Liver (tissue), 8 donors: ENCODE measurements at regions not wholly inside any gene's neighbourhood (a gene's known extent, or its start where the extent isn't known, plus 50 kb on each side); places are given as distances from the start of the nearest gene placed in this dataset.

Source experiments
- DNase-seq: peaks from one replicate; pipeline ENCODE4 v3.0.0-alpha.2; 2017; ENCODE audit warnings: low spot score
- H3K27ac ChIP-seq, 2 donors: one replicate each; pipeline ENCODE4 v1.7.0; 2013; ENCODE audit warnings: inconsistent platforms in 2 of 2, low read length in 2 of 2, control low read depth in 1 of 2, low read depth in 1 of 2, mild to moderate bottlenecking in 1 of 2
- H3K27me3 ChIP-seq, 4 donors: one replicate each; pipeline versions ENCODE4 v1.6.1 to v1.7.0; 2013; ENCODE audit warnings: low read length in 3 of 4, inconsistent platforms in 1 of 4, mild to moderate bottlenecking in 1 of 4, moderate library complexity in 1 of 4; ENCODE audit not compliant: control insufficient read depth in 4 of 4, insufficient read depth in 4 of 4
- H3K36me3 ChIP-seq, 4 donors: one replicate each; pipeline versions ENCODE4 v1.6.1 to v1.7.0; 2013; ENCODE audit warnings: low read length in 3 of 4, mild to moderate bottlenecking in 3 of 4, low read depth in 1 of 4, moderate library complexity in 1 of 4; ENCODE audit not compliant: control insufficient read depth in 4 of 4, insufficient read depth in 3 of 4
- H3K4me1 ChIP-seq, 4 donors: one replicate each; pipeline versions ENCODE4 v1.6.1 to v1.7.0; 2013; ENCODE audit warnings: low read length in 3 of 4, mild to moderate bottlenecking in 3 of 4, moderate library complexity in 1 of 4; ENCODE audit not compliant: control insufficient read depth in 4 of 4, insufficient read depth in 4 of 4
- H3K4me3 ChIP-seq, 3 donors: one replicate each; pipeline versions ENCODE4 v1.6.1 to v1.7.0; 2013; ENCODE audit warnings: low read length in 3 of 3, control low read depth in 1 of 3, low read depth in 1 of 3, mild to moderate bottlenecking in 1 of 3
- H3K9ac ChIP-seq, 2 donors: one replicate each; pipeline ENCODE4 v1.7.0; 2013; ENCODE audit warnings: low read length in 2 of 2, mild to moderate bottlenecking in 2 of 2, moderate library complexity in 2 of 2, control low read depth in 1 of 2, low read depth in 1 of 2
- H3K9me3 ChIP-seq, 4 donors: one replicate each; pipeline versions ENCODE4 v1.6.1 to v1.7.0; 2013; ENCODE audit warnings: low read length in 3 of 4; ENCODE audit not compliant: control insufficient read depth in 4 of 4
- ATF3 ChIP-seq: IDR thresholded peaks from 2 replicates; pipeline ENCODE4 v1.6.1; 2016; ENCODE audit warnings: antibody characterized with exemption
- EGR1 ChIP-seq, 2 donors: IDR thresholded peaks; 2 replicates each; pipeline ENCODE4 v1.6.1; 2016 to 2018; ENCODE audit warnings: antibody characterized with exemption in 2 of 2, low read depth in 2 of 2
- FOXA1 ChIP-seq: IDR thresholded peaks from 2 replicates; pipeline ENCODE4 v1.6.1; 2016; ENCODE audit warnings: antibody characterized with exemption
- FOXA2 ChIP-seq: IDR thresholded peaks from 2 replicates; pipeline ENCODE4 v1.6.1; 2016; ENCODE audit warnings: antibody characterized with exemption
- GABPA ChIP-seq, 2 donors: IDR thresholded peaks in 1 of 2; conservative IDR thresholded peaks in 1 of 2; 2 replicates each; pipeline ENCODE4 v1.6.1; 2016; ENCODE audit warnings: antibody characterized with exemption in 2 of 2, mild to moderate bottlenecking in 1 of 2, moderate library complexity in 1 of 2
- HNF4A ChIP-seq, 2 donors: conservative IDR thresholded peaks; 2 replicates each; pipeline ENCODE4 v1.6.1; 2016; ENCODE audit warnings: antibody characterized with exemption in 2 of 2, mild to moderate bottlenecking in 2 of 2
- HNF4G ChIP-seq: IDR thresholded peaks from 2 replicates; pipeline ENCODE4 v1.6.1; 2016; ENCODE audit warnings: antibody characterized with exemption
- JUND ChIP-seq, 2 donors: IDR thresholded peaks; 2 replicates each; pipeline ENCODE4 v1.6.1; 2016; ENCODE audit warnings: antibody characterized with exemption in 2 of 2
- RAD21 ChIP-seq, 2 donors: IDR thresholded peaks; 2 replicates each; pipeline ENCODE4 v1.6.1; 2016; ENCODE audit warnings: antibody characterized with exemption in 2 of 2, mild to moderate bottlenecking in 2 of 2
- RXRA ChIP-seq, 2 donors: IDR thresholded peaks; 2 replicates each; pipeline ENCODE4 v1.6.1; 2017 to 2018; ENCODE audit warnings: antibody characterized with exemption in 2 of 2, mild to moderate bottlenecking in 1 of 2
- SP1 ChIP-seq: IDR thresholded peaks from 2 replicates; pipeline ENCODE4 v1.6.1; 2018; ENCODE audit warnings: antibody characterized with exemption, mild to moderate bottlenecking
- TAF1 ChIP-seq: conservative IDR thresholded peaks from 2 replicates; pipeline ENCODE4 v1.6.1; 2016; ENCODE audit warnings: antibody characterized with exemption, mild to moderate bottlenecking
- YY1 ChIP-seq: IDR thresholded peaks from 2 replicates; pipeline ENCODE4 v1.6.1; 2016; ENCODE audit warnings: antibody characterized with exemption, mild to moderate bottlenecking
- WGBS: extraction: QIAGEN DNeasy Blood & Tissue Kit; methylation state at CpG from one replicate; pipeline ENCODE4 v1.1.7; 2013; 5-methylcytosine and 5-hydroxymethylcytosine counted together
- TF ChIP-seq, protein P1 (sequence below): fragments of 150-350 bp; IDR thresholded peaks from 2 replicates; pipeline ENCODE4 v1.5.1; 2017; ENCODE audit warnings: improper control_type of control experiment, low read depth, low read length; ENCODE audit not compliant: missing input control
- TF ChIP-seq, protein P2 (sequence below): IDR thresholded peaks from 2 replicates; pipeline ENCODE4 v1.6.1; 2016; ENCODE audit warnings: antibody characterized with exemption, mild to moderate bottlenecking
- TF ChIP-seq, protein P3 (sequence below): IDR thresholded peaks from 2 replicates; pipeline ENCODE4 v1.6.1; 2016; ENCODE audit warnings: antibody characterized with exemption
- TF ChIP-seq, protein P4 (sequence below): IDR thresholded peaks from 2 replicates; pipeline ENCODE4 v1.6.1; 2016; ENCODE audit warnings: antibody characterized with exemption
- donor health status: healthy.
- donor health status: healthy.
- donor health status: healthy.
- donor health status: healthy.
- donor health status: healthy.

DNA sequence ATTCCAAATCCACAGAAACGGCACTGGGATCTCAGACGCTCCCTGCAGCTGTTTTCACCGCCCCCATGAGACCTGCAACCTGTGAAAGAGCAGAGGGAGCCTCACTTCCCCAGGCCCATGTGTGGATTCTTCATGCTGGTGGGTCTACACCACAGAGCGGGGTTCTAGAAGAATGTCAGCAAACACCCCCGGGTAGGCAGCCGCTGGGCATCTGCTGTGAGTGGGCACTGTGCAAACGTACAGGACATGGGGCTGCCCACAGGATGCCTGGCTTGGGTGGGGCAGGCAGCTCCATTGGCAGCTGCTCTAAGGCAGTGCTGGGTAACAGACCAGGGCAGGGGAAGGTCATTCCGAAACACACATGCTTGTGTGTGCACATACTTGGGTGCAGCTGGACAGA, 174.9 kb downstream of the RBFOX3 start (continued):
- no peak for TF ChIP-seq ATF3
- no peak for TF ChIP-seq YY1
- TF ChIP-seq RXRA (IDR thresholded peaks at IDR 0.05): no peak
- TF ChIP-seq EGR1 (IDR thresholded peaks at IDR 0.05; ENCODE audit: low read depth in 2 of 2): no peak
- no peak for TF ChIP-seq FOXA1
- TF ChIP-seq GABPA (IDR thresholded peaks at IDR 0.05 in 1 of 2, conservative IDR thresholded peaks at IDR 0.05 in 1 of 2): no peak
- TF ChIP-seq TAF1: no peak

GRCh38 chr17:79435296-79435695, 175.6 kb downstream of the RBFOX3 start:
- TF ChIP-seq HNF4G (no peak), RAD21 (IDR thresholded peaks at IDR 0.05) (no peak), ATF3 (no peak), YY1 (no peak), FOXA2 (no peak)
- TF ChIP-seq, protein P1, sequence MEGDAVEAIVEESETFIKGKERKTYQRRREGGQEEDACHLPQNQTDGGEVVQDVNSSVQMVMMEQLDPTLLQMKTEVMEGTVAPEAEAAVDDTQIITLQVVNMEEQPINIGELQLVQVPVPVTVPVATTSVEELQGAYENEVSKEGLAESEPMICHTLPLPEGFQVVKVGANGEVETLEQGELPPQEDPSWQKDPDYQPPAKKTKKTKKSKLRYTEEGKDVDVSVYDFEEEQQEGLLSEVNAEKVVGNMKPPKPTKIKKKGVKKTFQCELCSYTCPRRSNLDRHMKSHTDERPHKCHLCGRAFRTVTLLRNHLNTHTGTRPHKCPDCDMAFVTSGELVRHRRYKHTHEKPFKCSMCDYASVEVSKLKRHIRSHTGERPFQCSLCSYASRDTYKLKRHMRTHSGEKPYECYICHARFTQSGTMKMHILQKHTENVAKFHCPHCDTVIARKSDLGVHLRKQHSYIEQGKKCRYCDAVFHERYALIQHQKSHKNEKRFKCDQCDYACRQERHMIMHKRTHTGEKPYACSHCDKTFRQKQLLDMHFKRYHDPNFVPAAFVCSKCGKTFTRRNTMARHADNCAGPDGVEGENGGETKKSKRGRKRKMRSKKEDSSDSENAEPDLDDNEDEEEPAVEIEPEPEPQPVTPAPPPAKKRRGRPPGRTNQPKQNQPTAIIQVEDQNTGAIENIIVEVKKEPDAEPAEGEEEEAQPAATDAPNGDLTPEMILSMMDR: no peak
- Histone ChIP-seq H3K9me3 (peaks cover 0 to 3% (median under 1%) of the 10 kb centered on the region in 4 donors), H3K27ac (no peak overlapping the region), H3K4me1 (no peaks in the 10 kb centered on the region), H3K4me3 (no peak overlapping the region), H3K36me3 (no peaks in the 10 kb centered on the region), H3K27me3 (peaks cover 0 to 8% (median 2%) of the 10 kb centered on the region in 4 donors), H3K9ac (no peak overlapping the region)
- WGBS: 57% methylated on average over 6 of the region's 6 CpGs
- DNase-seq: no peak

DNA sequence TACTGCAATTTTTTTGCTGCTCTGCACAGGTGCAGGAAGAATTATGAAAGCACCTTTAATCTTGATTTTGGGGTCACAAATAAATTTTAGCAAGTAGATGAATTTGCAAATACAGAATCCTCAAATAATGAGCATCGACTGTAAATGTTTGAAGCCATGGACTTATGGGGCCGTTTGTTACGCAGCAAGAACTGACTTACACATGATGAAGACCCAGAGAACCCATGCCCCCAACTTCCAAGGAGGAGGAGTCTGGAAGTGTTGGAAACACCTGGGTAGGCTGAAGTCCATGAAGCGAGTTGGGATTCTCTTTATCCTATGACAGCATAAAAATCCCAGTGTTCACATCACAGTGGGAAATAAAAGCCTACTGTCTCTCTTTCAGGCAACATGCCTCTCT, 176.6 kb downstream of the RBFOX3 start:
- TF ChIP-seq SP1 (no peak), FOXA1 (no peak), TAF1 (no peak), FOXA2 (no peak), RXRA (IDR thresholded peaks at IDR 0.05) (no peak), GABPA (IDR thresholded peaks at IDR 0.05 in 1 of 2, conservative IDR thresholded peaks at IDR 0.05 in 1 of 2) (no peak), HNF4A (conservative IDR thresholded peaks at IDR 0.05) (no peak), EGR1 (IDR thresholded peaks at IDR 0.05; ENCODE audit: low read depth in 2 of 2) (no peak), HNF4G (no peak), YY1 (no peak), JUND (IDR thresholded peaks at IDR 0.05) (no peak)
- TF ChIP-seq, protein P2, sequence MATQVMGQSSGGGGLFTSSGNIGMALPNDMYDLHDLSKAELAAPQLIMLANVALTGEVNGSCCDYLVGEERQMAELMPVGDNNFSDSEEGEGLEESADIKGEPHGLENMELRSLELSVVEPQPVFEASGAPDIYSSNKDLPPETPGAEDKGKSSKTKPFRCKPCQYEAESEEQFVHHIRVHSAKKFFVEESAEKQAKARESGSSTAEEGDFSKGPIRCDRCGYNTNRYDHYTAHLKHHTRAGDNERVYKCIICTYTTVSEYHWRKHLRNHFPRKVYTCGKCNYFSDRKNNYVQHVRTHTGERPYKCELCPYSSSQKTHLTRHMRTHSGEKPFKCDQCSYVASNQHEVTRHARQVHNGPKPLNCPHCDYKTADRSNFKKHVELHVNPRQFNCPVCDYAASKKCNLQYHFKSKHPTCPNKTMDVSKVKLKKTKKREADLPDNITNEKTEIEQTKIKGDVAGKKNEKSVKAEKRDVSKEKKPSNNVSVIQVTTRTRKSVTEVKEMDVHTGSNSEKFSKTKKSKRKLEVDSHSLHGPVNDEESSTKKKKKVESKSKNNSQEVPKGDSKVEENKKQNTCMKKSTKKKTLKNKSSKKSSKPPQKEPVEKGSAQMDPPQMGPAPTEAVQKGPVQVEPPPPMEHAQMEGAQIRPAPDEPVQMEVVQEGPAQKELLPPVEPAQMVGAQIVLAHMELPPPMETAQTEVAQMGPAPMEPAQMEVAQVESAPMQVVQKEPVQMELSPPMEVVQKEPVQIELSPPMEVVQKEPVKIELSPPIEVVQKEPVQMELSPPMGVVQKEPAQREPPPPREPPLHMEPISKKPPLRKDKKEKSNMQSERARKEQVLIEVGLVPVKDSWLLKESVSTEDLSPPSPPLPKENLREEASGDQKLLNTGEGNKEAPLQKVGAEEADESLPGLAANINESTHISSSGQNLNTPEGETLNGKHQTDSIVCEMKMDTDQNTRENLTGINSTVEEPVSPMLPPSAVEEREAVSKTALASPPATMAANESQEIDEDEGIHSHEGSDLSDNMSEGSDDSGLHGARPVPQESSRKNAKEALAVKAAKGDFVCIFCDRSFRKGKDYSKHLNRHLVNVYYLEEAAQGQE: no peak
- TF ChIP-seq, protein P3, sequence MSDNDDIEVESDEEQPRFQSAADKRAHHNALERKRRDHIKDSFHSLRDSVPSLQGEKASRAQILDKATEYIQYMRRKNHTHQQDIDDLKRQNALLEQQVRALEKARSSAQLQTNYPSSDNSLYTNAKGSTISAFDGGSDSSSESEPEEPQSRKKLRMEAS: no peak
- TF ChIP-seq, protein P4, sequence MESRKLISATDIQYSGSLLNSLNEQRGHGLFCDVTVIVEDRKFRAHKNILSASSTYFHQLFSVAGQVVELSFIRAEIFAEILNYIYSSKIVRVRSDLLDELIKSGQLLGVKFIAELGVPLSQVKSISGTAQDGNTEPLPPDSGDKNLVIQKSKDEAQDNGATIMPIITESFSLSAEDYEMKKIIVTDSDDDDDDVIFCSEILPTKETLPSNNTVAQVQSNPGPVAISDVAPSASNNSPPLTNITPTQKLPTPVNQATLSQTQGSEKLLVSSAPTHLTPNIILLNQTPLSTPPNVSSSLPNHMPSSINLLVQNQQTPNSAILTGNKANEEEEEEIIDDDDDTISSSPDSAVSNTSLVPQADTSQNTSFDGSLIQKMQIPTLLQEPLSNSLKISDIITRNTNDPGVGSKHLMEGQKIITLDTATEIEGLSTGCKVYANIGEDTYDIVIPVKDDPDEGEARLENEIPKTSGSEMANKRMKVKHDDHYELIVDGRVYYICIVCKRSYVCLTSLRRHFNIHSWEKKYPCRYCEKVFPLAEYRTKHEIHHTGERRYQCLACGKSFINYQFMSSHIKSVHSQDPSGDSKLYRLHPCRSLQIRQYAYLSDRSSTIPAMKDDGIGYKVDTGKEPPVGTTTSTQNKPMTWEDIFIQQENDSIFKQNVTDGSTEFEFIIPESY: no peak
- no peak for DNase-seq
- peaks cover 0 to 3% (median under 1%) of the 10 kb centered on the region in 4 donors for H3K9me3 ChIP-seq
- H3K4me1 ChIP-seq: no peaks in the 10 kb centered on the region
- no peak overlapping the region for H3K9ac ChIP-seq
- no peaks in the 10 kb centered on the region for H3K36me3 ChIP-seq
- no peak overlapping the region for H3K4me3 ChIP-seq
- H3K27ac ChIP-seq: no peak overlapping the region
- peaks cover 0 to 8% (median 3%) of the 10 kb centered on the region in 4 donors for H3K27me3 ChIP-seq
- 93% methylated on average over 4 of the region's 4 CpGs for WGBS
